SU-DHL-6 (cell line): ENCODE measurements at regions not wholly inside any gene's neighbourhood (a gene's known extent, or its start where the extent isn't known, plus 50 kb on each side); places are given as distances from the start of the nearest gene placed in this dataset.

Source experiments
- CTCF ChIP-seq: fragments of 200-600 bp; sonication (generic); IDR thresholded peaks from one replicate; pipeline ENCODE4 v1.5.1; 2017; ENCODE audit warnings: antibody characterized with exemption, mild to moderate bottlenecking, low read length, moderate library complexity; ENCODE audit not compliant: insufficient read depth, poor library complexity, severe bottlenecking
- EZH2phosphoT487 ChIP-seq: fragments of 200-600 bp; sonication (generic), shearing (Covaris generic); conservative IDR thresholded peaks from 2 replicates; pipeline ENCODE4 v1.6.1; 2018; ENCODE audit warnings: mild to moderate bottlenecking, antibody characterized with exemption, low read length, moderate library complexity, mixed read lengths

GRCh38 chr2:134164306-134164705 is 89.6 kb upstream of the MGAT5 start:
- TF ChIP-seq CTCF = no peak
- no peak for TF ChIP-seq EZH2phosphoT487
